SU-DHL-6 (cell line): ENCODE measurements at regions not wholly inside any gene's neighbourhood (a gene's known extent, or its start where the extent isn't known, plus 50 kb on each side); places are given as distances from the start of the nearest gene placed in this dataset.
A peak's percentile ranks its signal among the peaks of the same experiment; 100 is the strongest.

Source experiments
- EZH2phosphoT487 ChIP-seq: fragments of 200-600 bp; sonication (generic), shearing (Covaris generic); conservative IDR thresholded peaks from 2 replicates; pipeline ENCODE4 v1.6.1; 2018; ENCODE audit warnings: mild to moderate bottlenecking, antibody characterized with exemption, low read length, moderate library complexity, mixed read lengths
- TF ChIP-seq, protein P1 (sequence below): fragments of 200-600 bp; sonication (generic); IDR thresholded peaks from one replicate; pipeline ENCODE4 v1.5.1; 2017; ENCODE audit warnings: antibody characterized with exemption, mild to moderate bottlenecking, low read length, moderate library complexity; ENCODE audit not compliant: insufficient read depth, poor library complexity, severe bottlenecking

- TF ChIP-seq, protein P1, sequence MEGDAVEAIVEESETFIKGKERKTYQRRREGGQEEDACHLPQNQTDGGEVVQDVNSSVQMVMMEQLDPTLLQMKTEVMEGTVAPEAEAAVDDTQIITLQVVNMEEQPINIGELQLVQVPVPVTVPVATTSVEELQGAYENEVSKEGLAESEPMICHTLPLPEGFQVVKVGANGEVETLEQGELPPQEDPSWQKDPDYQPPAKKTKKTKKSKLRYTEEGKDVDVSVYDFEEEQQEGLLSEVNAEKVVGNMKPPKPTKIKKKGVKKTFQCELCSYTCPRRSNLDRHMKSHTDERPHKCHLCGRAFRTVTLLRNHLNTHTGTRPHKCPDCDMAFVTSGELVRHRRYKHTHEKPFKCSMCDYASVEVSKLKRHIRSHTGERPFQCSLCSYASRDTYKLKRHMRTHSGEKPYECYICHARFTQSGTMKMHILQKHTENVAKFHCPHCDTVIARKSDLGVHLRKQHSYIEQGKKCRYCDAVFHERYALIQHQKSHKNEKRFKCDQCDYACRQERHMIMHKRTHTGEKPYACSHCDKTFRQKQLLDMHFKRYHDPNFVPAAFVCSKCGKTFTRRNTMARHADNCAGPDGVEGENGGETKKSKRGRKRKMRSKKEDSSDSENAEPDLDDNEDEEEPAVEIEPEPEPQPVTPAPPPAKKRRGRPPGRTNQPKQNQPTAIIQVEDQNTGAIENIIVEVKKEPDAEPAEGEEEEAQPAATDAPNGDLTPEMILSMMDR, result peak; percentile 24
- no peak for TF ChIP-seq EZH2phosphoT487
Observed at GRCh38 chr10:125448596-125448995, 234.4 kb downstream of the TEX36 start.
